ENCODE measurements at regions not wholly inside any gene's neighbourhood (a gene's known extent, or its start where the extent isn't known, plus 50 kb on each side); places are given as distances from the start of the nearest gene placed in this dataset.

- TF ChIP-seq USF2 (IDR thresholded peaks at IDR 0.05; ENCODE audit: low read length), result no peak
- TF ChIP-seq ATF3 (IDR thresholded peaks at IDR 0.05; ENCODE audit: insufficient read depth, low read depth, low read length), result no peak
- no peak for TF ChIP-seq SP1 (IDR thresholded peaks at IDR 0.05; ENCODE audit: low read depth, low read length)
- no peak for TF ChIP-seq RFX5 (IDR thresholded peaks at IDR 0.05; ENCODE audit: borderline replicate concordance, low read depth, low read length)
Observed at GRCh38 chr6:153959276-153959675, 79.8 kb upstream of the OPRM1 start (continued).
